Hepatocyte (in vitro differentiated cells): ENCODE measurements at regions not wholly inside any gene's neighbourhood (a gene's known extent, or its start where the extent isn't known, plus 50 kb on each side); places are given as distances from the start of the nearest gene placed in this dataset.

ENCODE experiments used
- DNase-seq: peaks from one replicate; pipeline ENCODE4 v3.0.0-alpha.2; 2016; ENCODE audit warnings: low spot score
- H2AFZ ChIP-seq: fragments of 200-600 bp; sonication (generic); 2 replicates; pipeline ENCODE4 v1.6.0; 2016; ENCODE audit warnings: antibody characterized with exemption, mild to moderate bottlenecking
- H3K27ac ChIP-seq: fragments of 200-600 bp; sonication (generic); 2 replicates; pipeline ENCODE4 v1.5.1; 2016; ENCODE audit warnings: mild to moderate bottlenecking
- H3K27me3 ChIP-seq: fragments of 200-600 bp; sonication (generic); 2 replicates; pipeline ENCODE4 v1.6.1; 2016
- H3K36me3 ChIP-seq: fragments of 200-600 bp; sonication (generic); replicated peaks from 2 replicates; pipeline ENCODE4 v1.5.1; 2016; ENCODE audit warnings: low read depth; ENCODE audit not compliant: insufficient read depth
- H3K4me1 ChIP-seq: fragments of 200-600 bp; sonication (generic); 2 replicates; pipeline ENCODE4 v1.5.1; 2016; ENCODE audit warnings: mild to moderate bottlenecking, moderate library complexity; ENCODE audit not compliant: insufficient read depth
- H3K4me2 ChIP-seq: fragments of 200-600 bp; sonication (generic); 2 replicates; pipeline ENCODE4 v1.6.0; 2016
- H3K4me3 ChIP-seq: fragments of 200-600 bp; sonication (generic); 2 replicates; pipeline ENCODE4 v1.5.1; 2016; ENCODE audit warnings: mild to moderate bottlenecking
- H3K79me2 ChIP-seq: fragments of 200-600 bp; sonication (generic); 2 replicates; pipeline ENCODE4 v1.6.0; 2017; ENCODE audit warnings: mild to moderate bottlenecking
- H3K9me2 ChIP-seq: fragments of 200-600 bp; sonication (generic); replicated peaks from 2 replicates; pipeline ENCODE4 v1.6.0; 2017; ENCODE audit warnings: mild to moderate bottlenecking; ENCODE audit not compliant: insufficient read depth
- H3K9me3 ChIP-seq: fragments of 200-600 bp; sonication (generic); 2 replicates; pipeline ENCODE4 v1.5.1; 2016; ENCODE audit warnings: low read depth, mild to moderate bottlenecking
- H4K20me1 ChIP-seq: fragments of 200-600 bp; sonication (generic); 2 replicates; pipeline ENCODE4 v1.6.0; 2016; ENCODE audit warnings: mild to moderate bottlenecking; ENCODE audit not compliant: insufficient read depth, poor library complexity, severe bottlenecking
- CTCF ChIP-seq: fragments of 200-600 bp; sonication (generic); IDR thresholded peaks from 2 replicates; pipeline ENCODE4 v1.5.1; 2016; ENCODE audit warnings: antibody characterized with exemption, mild to moderate bottlenecking; ENCODE audit not compliant: poor library complexity
- EZH2 ChIP-seq: fragments of 200-600 bp; sonication (generic); IDR thresholded peaks from 2 replicates; pipeline ENCODE4 v1.6.1; 2016; ENCODE audit warnings: antibody characterized with exemption, mild to moderate bottlenecking, borderline replicate concordance
- EZH2phosphoT487 ChIP-seq: fragments of 200-600 bp; sonication (generic); IDR thresholded peaks from one replicate; pipeline ENCODE4 v1.6.1; 2018; ENCODE audit warnings: antibody characterized with exemption, mild to moderate bottlenecking, low read depth, moderate library complexity; ENCODE audit not compliant: unreplicated experiment, severe bottlenecking
- WGBS: methylation state at CpG from one replicate; pipeline ENCODE4 v1.1.6; 2016; ENCODE audit warnings: low lambda C conversion rate; ENCODE audit errors: missing lambda C conversion rate; 5-methylcytosine and 5-hydroxymethylcytosine counted together

- no peaks in the 10 kb centered on the region for H4K20me1 ChIP-seq
- no peak overlapping the region for H2AFZ ChIP-seq
- DNase-seq = no peak
- H3K9me3 ChIP-seq = no peaks in the 10 kb centered on the region
- no peaks in the 10 kb centered on the region for H3K79me2 ChIP-seq
- H3K9me2 ChIP-seq = no peaks in the 10 kb centered on the region
- H3K27ac ChIP-seq = no peak overlapping the region
- no peaks in the 10 kb centered on the region for H3K36me3 ChIP-seq
- TF ChIP-seq EZH2 (no peak), CTCF (no peak), EZH2phosphoT487 (no peak)
- 99% methylated on average over 9 of the region's 9 CpGs for WGBS
- no peaks in the 10 kb centered on the region for H3K4me1 ChIP-seq
- H3K4me2 ChIP-seq = no peak overlapping the region
- H3K4me3 ChIP-seq = no peak overlapping the region
- H3K27me3 ChIP-seq = peaks cover 6% of the 10 kb centered on the region
Measured at GRCh38 chr3:124075753-124076152, 83.8 kb upstream of the ROPN1 start.

DNA sequence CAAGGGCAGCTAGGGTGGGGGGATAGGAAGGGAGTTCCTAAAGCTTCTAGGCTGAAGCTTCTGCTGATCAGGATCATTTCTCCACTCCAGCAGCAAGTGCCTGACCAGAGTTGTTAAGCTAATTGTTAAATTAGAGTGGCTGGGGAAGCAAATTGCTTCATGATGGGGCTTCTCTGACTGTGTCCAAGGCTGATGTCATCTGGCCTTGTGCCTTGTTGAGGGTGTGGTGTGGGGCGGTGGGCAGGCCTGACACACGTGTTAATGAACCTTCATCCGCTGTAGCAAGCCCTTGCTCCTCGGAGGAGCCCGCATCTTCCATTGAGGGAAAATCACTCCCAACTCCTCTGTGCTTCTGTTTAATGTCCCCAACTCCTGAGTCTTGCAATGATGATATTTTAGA lies 84.3 kb upstream of the ROPN1 start:
- no peak for TF ChIP-seq CTCF
- no peak for TF ChIP-seq EZH2
- TF ChIP-seq EZH2phosphoT487 = no peak
- Histone ChIP-seq H4K20me1 (no peaks in the 10 kb centered on the region), H3K9me3 (no peaks in the 10 kb centered on the region), H3K27ac (no peak overlapping the region), H2AFZ (no peak overlapping the region), H3K36me3 (no peaks in the 10 kb centered on the region), H3K4me1 (no peaks in the 10 kb centered on the region), H3K4me3 (no peak overlapping the region), H3K79me2 (no peaks in the 10 kb centered on the region), H3K9me2 (no peaks in the 10 kb centered on the region), H3K4me2 (no peak overlapping the region), H3K27me3 (peaks cover 6% of the 10 kb centered on the region)
- no peak for DNase-seq
- 96% methylated on average over 5 of the region's 5 CpGs for WGBS

DNA sequence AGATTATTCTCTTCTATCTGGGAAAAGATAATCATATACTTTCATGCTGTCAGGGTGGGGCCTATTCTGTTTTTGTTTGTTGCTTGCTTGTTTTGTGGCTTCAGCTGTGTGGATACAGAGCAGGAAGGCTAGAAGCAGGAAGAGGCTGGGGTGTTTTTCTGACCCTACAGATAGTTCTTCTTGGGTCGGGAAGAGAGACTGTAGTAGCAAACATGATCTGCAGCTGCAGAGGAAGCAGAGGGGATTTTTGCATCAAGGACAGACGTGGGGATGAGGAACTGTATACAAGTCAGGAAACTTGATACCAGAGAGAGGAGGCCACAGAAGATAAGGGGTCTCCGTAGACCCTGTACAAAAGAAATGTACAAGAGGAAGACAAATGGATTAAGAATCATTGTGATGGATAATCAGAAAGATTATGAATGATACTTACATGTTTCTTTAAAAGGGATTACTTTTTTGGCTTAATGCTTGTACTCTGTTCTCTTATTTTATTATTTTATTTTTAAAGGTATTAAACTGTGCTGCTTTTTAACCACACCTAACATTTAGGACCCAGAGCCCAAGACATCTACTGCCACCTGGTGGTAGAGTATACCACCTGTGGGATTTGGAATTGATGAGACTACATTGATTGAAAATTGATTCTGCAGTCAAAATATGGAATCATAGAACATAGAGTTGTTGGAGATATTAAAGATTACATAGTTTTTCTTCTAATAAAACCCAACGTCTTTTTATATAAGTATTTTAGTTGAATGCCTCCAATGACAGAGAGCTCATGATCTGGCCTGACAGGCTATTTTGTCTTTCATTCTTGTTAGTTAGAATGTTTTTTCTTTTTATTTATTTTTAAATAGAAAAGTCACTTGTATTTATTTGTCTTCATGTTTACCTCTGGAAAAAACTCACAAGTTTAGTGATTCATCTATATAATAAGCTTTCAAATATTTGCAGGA lies 87.3 kb upstream of the ROPN1 start:
- TF ChIP-seq EZH2phosphoT487 (no peak), EZH2 (no peak), CTCF (peak; percentile 76)
- no peak overlapping the region for H3K27ac ChIP-seq
- H3K9me3 ChIP-seq = no peaks in the 10 kb centered on the region
- no peak overlapping the region for H3K4me2 ChIP-seq
- peaks cover 3% of the 10 kb centered on the region for H3K27me3 ChIP-seq
- 31% methylated on average over 4 of the region's 4 CpGs for WGBS
- H2AFZ ChIP-seq = no peak overlapping the region
- H3K9me2 ChIP-seq = no peaks in the 10 kb centered on the region
- no peaks in the 10 kb centered on the region for H3K36me3 ChIP-seq
- peak; percentile 51 for DNase-seq
- H3K79me2 ChIP-seq = no peaks in the 10 kb centered on the region
- H4K20me1 ChIP-seq = no peaks in the 10 kb centered on the region
- no peak overlapping the region for H3K4me3 ChIP-seq
- peaks cover 4% of the 10 kb centered on the region for H3K4me1 ChIP-seq
